Adrenal gland (tissue), 9 donors: ENCODE measurements at regions not wholly inside any gene's neighbourhood (a gene's known extent, or its start where the extent isn't known, plus 50 kb on each side); places are given as distances from the start of the nearest gene placed in this dataset.

Experiments used
- DNase-seq, 7 donors: peaks; one replicate each; pipeline ENCODE4 v3.0.0-alpha.2; 2019 to 2020
- H3K27ac ChIP-seq, 5 donors: fragments of 200-600 bp; sonication (generic) in 4 of 5; 1 replicate in 3 of 5; 2 replicates in 2 of 5; pipeline versions ENCODE4 v1.5.1 to v1.8.0; 2016 to 2020; ENCODE audit warnings: mild to moderate bottlenecking in 1 of 5
- H3K27me3 ChIP-seq: fragments of 200-600 bp; 2 replicates; pipeline ENCODE4 v1.8.0; 2021
- H3K36me3 ChIP-seq, 2 donors: fragments of 200-600 bp; replicated peaks in 1 of 2; 1 replicate in 1 of 2; 2 replicates in 1 of 2; pipeline versions ENCODE4 v1.5.1 to v1.8.0; 2018 to 2022
- H3K4me1 ChIP-seq, 2 donors: fragments of 200-600 bp; replicated peaks in 1 of 2; 1 replicate in 1 of 2; 2 replicates in 1 of 2; pipeline versions ENCODE4 v1.5.1 to v1.8.0; 2018 to 2021
- H3K4me3 ChIP-seq, 4 donors: fragments of 200-600 bp; sonication (generic) in 3 of 4; one replicate each; pipeline ENCODE4 v1.5.1; 2016 to 2018
- H3K9me3 ChIP-seq, 3 donors: fragments of 200-600 bp; sonication (generic) in 1 of 3; replicated peaks in 1 of 3; 1 replicate in 2 of 3; 2 replicates in 1 of 3; pipeline versions ENCODE4 v1.5.1 to v1.8.0; 2016 to 2021
- POLR2A ChIP-seq, 2 donors: fragments of 450-650 bp; IDR thresholded peaks; one replicate each; pipeline ENCODE4 v1.6.1; 2017; ENCODE audit warnings: antibody characterized with exemption in 2 of 2, mild to moderate bottlenecking in 2 of 2, moderate library complexity in 1 of 2
- WGBS, 4 donors: extraction: QIAGEN DNeasy Blood & Tissue Kit in 2 of 4; methylation state at CpG; one replicate each; pipeline versions ENCODE4 v1.1.5 to v1.1.7; 2013 to 2017; 5-methylcytosine and 5-hydroxymethylcytosine counted together
- intact Hi-C, 2 donors: fragments of 100-400 bp; cut with DNase I; formaldehyde crosslinking; loops; one replicate each; pipeline versions ENCODE4 v1.14.1 to v1.15.0; 2022 to 2023
- TF ChIP-seq, protein P1 (sequence below), 6 experiments: fragments of 450-650 bp in 4 of 6; fragments of 200-600 bp in 2 of 6; sonication (generic) in 1 of 6; IDR thresholded peaks; 1 replicate in 5 of 6; 2 replicates in 1 of 6; pipeline versions ENCODE4 v1.5.1 to v1.8.0; 2016 to 2021; ENCODE audit warnings: antibody characterized with exemption in 6 of 6, mild to moderate bottlenecking in 2 of 6, moderate library complexity in 1 of 6
- donor health status: healthy with polysubstance abuse.
- donor health status: Bipolar disorder and iron deficiency.
- donor health status: DM: yes; HTN: yes; CAD: no.
- donor health status: DM: no; HTN: no; CAD: no.
- donor health status: DM: no; HTN: no; CAD: no.

DNA sequence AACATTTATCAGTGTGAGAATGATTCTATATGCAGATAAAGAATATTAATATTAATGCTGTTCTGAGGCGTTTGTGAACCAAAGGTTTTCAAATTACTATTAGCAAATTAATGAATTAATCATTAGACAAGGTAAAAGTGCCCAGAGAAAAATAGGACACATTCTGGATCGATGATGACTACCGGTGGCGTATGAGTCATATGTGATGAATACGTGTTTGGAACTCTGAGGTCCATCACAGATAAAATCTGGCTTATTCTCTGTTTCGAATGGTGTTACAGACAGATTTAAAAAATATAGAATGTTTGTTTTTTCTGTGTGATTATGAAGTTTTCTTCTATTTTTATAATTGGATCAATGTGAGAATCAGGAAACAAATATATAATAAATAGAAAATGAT is 79.2 kb upstream of the RTL1 start:
- no peak overlapping the region for H3K4me3 ChIP-seq
- no peak for DNase-seq
- peak overlapping the region in 1 of 5 donors; percentile 11 for H3K27ac ChIP-seq
- H3K27me3 ChIP-seq, result no peaks in the 10 kb centered on the region
- peaks cover 0 to 20% of the 10 kb centered on the region in 2 donors for H3K36me3 ChIP-seq
- H3K4me1 ChIP-seq, result no peaks in the 10 kb centered on the region
- H3K9me3 ChIP-seq, result no peaks in the 10 kb centered on the region
- TF ChIP-seq, protein P1, sequence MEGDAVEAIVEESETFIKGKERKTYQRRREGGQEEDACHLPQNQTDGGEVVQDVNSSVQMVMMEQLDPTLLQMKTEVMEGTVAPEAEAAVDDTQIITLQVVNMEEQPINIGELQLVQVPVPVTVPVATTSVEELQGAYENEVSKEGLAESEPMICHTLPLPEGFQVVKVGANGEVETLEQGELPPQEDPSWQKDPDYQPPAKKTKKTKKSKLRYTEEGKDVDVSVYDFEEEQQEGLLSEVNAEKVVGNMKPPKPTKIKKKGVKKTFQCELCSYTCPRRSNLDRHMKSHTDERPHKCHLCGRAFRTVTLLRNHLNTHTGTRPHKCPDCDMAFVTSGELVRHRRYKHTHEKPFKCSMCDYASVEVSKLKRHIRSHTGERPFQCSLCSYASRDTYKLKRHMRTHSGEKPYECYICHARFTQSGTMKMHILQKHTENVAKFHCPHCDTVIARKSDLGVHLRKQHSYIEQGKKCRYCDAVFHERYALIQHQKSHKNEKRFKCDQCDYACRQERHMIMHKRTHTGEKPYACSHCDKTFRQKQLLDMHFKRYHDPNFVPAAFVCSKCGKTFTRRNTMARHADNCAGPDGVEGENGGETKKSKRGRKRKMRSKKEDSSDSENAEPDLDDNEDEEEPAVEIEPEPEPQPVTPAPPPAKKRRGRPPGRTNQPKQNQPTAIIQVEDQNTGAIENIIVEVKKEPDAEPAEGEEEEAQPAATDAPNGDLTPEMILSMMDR (IDR thresholded peaks at IDR 0.05), result no peak
- WGBS, 4 donors, result 42 to 55% (median 48%) methylated on average over 6 of the region's 6 CpGs
- intact Hi-C loops, result no loop called here

DNA sequence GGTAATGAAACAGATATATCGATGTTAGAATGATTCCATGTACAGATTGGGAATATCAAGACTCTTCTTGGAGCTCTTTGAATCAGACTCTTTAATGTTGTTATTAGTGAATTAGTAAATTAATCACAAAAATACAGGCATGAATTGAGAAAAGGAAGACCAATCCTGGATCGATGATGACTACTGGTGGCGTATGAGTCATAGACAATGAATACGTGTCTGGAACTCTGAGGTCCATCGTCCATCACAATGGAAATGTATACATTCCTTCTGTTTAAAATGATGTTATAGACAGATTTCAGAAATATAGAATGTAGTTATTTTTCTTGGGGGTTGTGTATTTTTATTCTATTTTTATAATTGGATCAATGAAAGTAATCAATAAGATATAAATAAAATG is 80.2 kb upstream of the RTL1 start:
- Histone ChIP-seq H3K36me3 (peaks cover 0 to 17% of the 10 kb centered on the region in 2 donors), H3K4me3 (no peak overlapping the region), H3K9me3 (no peaks in the 10 kb centered on the region), H3K4me1 (no peaks in the 10 kb centered on the region), H3K27ac (no peak overlapping the region), H3K27me3 (no peaks in the 10 kb centered on the region)
- no peak for TF ChIP-seq POLR2A (IDR thresholded peaks at IDR 0.05)
- TF ChIP-seq, protein P1 (IDR thresholded peaks at IDR 0.05), result no peak
- 79 to 87% (median 85%) methylated on average over 5 of the region's 5 CpGs for WGBS, 4 donors
- intact Hi-C loops, result no loop called here
- DNase-seq, result no peak

DNA sequence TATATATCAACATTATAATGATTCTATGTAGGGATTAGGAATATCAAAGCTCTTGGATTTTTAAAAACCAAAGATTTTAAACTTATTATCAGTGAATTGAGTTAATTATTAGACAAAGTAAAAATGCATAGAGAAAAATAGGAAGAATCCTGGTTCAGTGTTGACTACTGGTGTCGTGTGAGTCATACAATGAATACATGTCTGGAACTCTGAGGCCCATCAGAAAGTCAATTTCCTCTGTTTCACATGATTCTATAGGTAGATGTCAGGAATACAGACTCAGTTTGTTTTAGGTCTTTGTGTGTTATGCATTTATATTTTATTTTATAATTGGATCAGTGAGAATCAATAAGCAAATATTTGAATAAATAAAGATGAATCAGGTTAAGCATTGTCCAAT is 84.5 kb upstream of the RTL1 start:
- Histone ChIP-seq H3K36me3 (peaks cover 0 to 17% of the 10 kb centered on the region in 2 donors), H3K4me3 (no peak overlapping the region), H3K9me3 (no peaks in the 10 kb centered on the region), H3K27me3 (no peaks in the 10 kb centered on the region), H3K27ac (no peak overlapping the region), H3K4me1 (no peaks in the 10 kb centered on the region)
- intact Hi-C loops, result no loop called here
- DNase-seq, result no peak
- 79 to 93% (median 88%) methylated on average over 1 of the region's 1 CpG for WGBS, 4 donors
- TF ChIP-seq, protein P1 (IDR thresholded peaks at IDR 0.05), result no peak
- no peak for TF ChIP-seq POLR2A (IDR thresholded peaks at IDR 0.05)

DNA sequence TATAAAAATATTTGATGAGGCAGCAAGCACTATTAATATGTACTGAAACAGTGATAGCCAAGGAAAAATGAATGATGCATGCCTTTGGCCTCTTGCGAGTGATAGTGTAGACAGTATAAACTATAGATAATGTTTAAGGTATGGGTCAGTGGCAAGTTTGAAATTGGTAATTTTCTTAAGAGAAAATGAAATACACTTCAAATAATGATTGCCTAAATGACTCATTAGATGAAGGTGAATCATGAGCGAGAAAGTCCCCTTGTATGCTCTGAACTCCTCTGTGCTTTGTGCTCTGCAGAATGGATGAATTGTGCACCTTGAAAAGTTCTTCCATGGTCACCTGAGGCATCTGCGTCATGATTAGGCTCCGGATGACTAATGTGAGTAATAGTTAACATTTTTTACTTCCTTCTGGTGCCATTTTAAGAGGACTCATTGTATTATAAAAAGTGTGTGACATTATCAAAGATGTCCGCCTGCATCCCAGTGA is 84.9 kb upstream of the RTL1 start:
- 69 to 78% (median 78%) methylated on average over 5 of the region's 5 CpGs for WGBS, 4 donors
- no peak overlapping the region for H3K27ac ChIP-seq
- no peaks in the 10 kb centered on the region for H3K4me1 ChIP-seq
- peaks cover 0 to 15% of the 10 kb centered on the region in 2 donors for H3K36me3 ChIP-seq
- no peaks in the 10 kb centered on the region for H3K9me3 ChIP-seq
- no peaks in the 10 kb centered on the region for H3K27me3 ChIP-seq
- TF ChIP-seq, protein P1 (IDR thresholded peaks at IDR 0.05), result no peak
- no peak for TF ChIP-seq POLR2A (IDR thresholded peaks at IDR 0.05)
- no peak overlapping the region for H3K4me3 ChIP-seq
- DNase-seq, result no peak
- intact Hi-C loops, result no loop called here
